Fibroblast of lung (primary cell): ENCODE measurements at regions not wholly inside any gene's neighbourhood (a gene's known extent, or its start where the extent isn't known, plus 50 kb on each side); places are given as distances from the start of the nearest gene placed in this dataset.
"Not testable (repeated sequence)": the region's sequence is repeated elsewhere in the genome, so short reads cannot be mapped to it uniquely, and the experiment has no call there.

Source experiments
- DNase-seq, 2 donors: peaks; one replicate each; pipeline versions ENCODE4 v3.0.0 to v3.0.0-alpha.2; 2010; ENCODE audit warnings: low read depth in 2 of 2
- H2AFZ ChIP-seq: 2 replicates; pipeline ENCODE4 v1.5.1; 2012; ENCODE audit warnings: low read length, control low read depth, inconsistent platforms
- H3K27ac ChIP-seq: 2 replicates; pipeline ENCODE4 v1.5.1; 2011; ENCODE audit warnings: low read length, control low read depth; ENCODE audit not compliant: insufficient read depth
- H3K27me3 ChIP-seq: 2 replicates; pipeline ENCODE4 v1.5.1; 2011; ENCODE audit warnings: mild to moderate bottlenecking, low read length; ENCODE audit not compliant: control insufficient read depth, insufficient read depth
- H3K36me3 ChIP-seq: 2 replicates; pipeline ENCODE4 v1.5.1; 2011; ENCODE audit warnings: low read length; ENCODE audit not compliant: control insufficient read depth, insufficient read depth
- H3K4me1 ChIP-seq: 2 replicates; pipeline ENCODE4 v1.5.1; 2011; ENCODE audit warnings: low read length; ENCODE audit not compliant: control insufficient read depth, insufficient read depth; ENCODE audit errors: extremely low read depth
- H3K4me2 ChIP-seq: 2 replicates; pipeline ENCODE4 v1.5.1; 2011; ENCODE audit warnings: low read length, control low read depth; ENCODE audit not compliant: insufficient read depth; ENCODE audit errors: extremely low read depth
- H3K4me3 ChIP-seq, 4 experiments: fragments of 200-600 bp in 1 of 4; sonication (generic) in 1 of 4; replicated peaks in 1 of 4; 2 replicates each; pipeline ENCODE4 v1.5.1; 2011 to 2016; ENCODE audit warnings: low read length in 4 of 4, low read depth in 3 of 4, mild to moderate bottlenecking in 3 of 4, control low read depth in 2 of 4, inconsistent platforms in 1 of 4, mixed read lengths in 1 of 4; ENCODE audit not compliant: insufficient read depth in 1 of 4; ENCODE audit errors: control extremely low read depth in 1 of 4
- H3K79me2 ChIP-seq: 2 replicates; pipeline ENCODE4 v1.5.1; 2012; ENCODE audit warnings: mild to moderate bottlenecking, low read length, inconsistent platforms; ENCODE audit not compliant: control insufficient read depth, insufficient read depth
- H3K9ac ChIP-seq: 2 replicates; pipeline ENCODE4 v1.5.1; 2011; ENCODE audit warnings: mild to moderate bottlenecking, low read length, control low read depth; ENCODE audit not compliant: insufficient read depth
- H3K9me3 ChIP-seq: 2 replicates; pipeline ENCODE4 v1.5.1; 2012; ENCODE audit warnings: low read depth, low read length; ENCODE audit not compliant: control insufficient read depth, insufficient read depth
- H4K20me1 ChIP-seq: 2 replicates; pipeline ENCODE4 v1.5.1; 2011; ENCODE audit warnings: low read length; ENCODE audit not compliant: control insufficient read depth, insufficient read depth; ENCODE audit errors: extremely low read depth
- CTCF ChIP-seq, 2 donors: IDR thresholded peaks in 1 of 2; conservative IDR thresholded peaks in 1 of 2; 1 replicate in 1 of 2; 2 replicates in 1 of 2; pipeline ENCODE4 v1.5.1; 2011 to 2012; ENCODE audit warnings: low read length in 2 of 2, control low read depth in 1 of 2, inconsistent platforms in 1 of 2, low read depth in 1 of 2, mild to moderate bottlenecking in 1 of 2
- EZH2 ChIP-seq: IDR thresholded peaks from 2 replicates; pipeline ENCODE4 v1.5.1; 2012; ENCODE audit warnings: low read length, control low read depth, mild to moderate bottlenecking; ENCODE audit errors: missing control alignments

GRCh38 chr5:112534067-112534583 lies 115.0 kb upstream of the EPB41L4A start:
- Histone ChIP-seq H3K9ac (no peak overlapping the region), H3K9me3 (no peaks in the 10 kb centered on the region), H3K27me3 (no peaks in the 10 kb centered on the region), H3K4me2 (no peak overlapping the region), H2AFZ (no peak overlapping the region), H3K4me3 (no peak overlapping the region), H4K20me1 (no peaks in the 10 kb centered on the region), H3K79me2 (no peaks in the 10 kb centered on the region), H3K36me3 (no peaks in the 10 kb centered on the region), H3K27ac (no peak overlapping the region), H3K4me1 (no peaks in the 10 kb centered on the region)
- no peak for TF ChIP-seq CTCF (conservative IDR thresholded peaks at IDR 0.05 in 1 of 2, IDR thresholded peaks at IDR 0.05 in 1 of 2; ENCODE audit: low read depth in 1 of 2, low read length in 2 of 2)
- TF ChIP-seq EZH2, result no peak
- no peak for DNase-seq

GRCh38 chr5:112534611-112535255 lies 115.7 kb upstream of the EPB41L4A start:
- no peak for DNase-seq
- Histone ChIP-seq H3K4me2 (no peak overlapping the region), H3K27me3 (no peaks in the 10 kb centered on the region), H3K4me1 (no peaks in the 10 kb centered on the region), H4K20me1 (no peaks in the 10 kb centered on the region), H3K27ac (no peak overlapping the region), H3K36me3 (no peaks in the 10 kb centered on the region), H3K9me3 (no peaks in the 10 kb centered on the region), H3K9ac (no peak overlapping the region), H2AFZ (no peak overlapping the region), H3K79me2 (no peaks in the 10 kb centered on the region), H3K4me3 (no peak overlapping the region)
- no peak for TF ChIP-seq CTCF (conservative IDR thresholded peaks at IDR 0.05 in 1 of 2, IDR thresholded peaks at IDR 0.05 in 1 of 2; ENCODE audit: low read depth in 1 of 2, low read length in 2 of 2)
- no peak for TF ChIP-seq EZH2

- H3K36me3 ChIP-seq, result no peaks in the 10 kb centered on the region
- no peaks in the 10 kb centered on the region for H3K4me1 ChIP-seq
- H3K9ac ChIP-seq, result no peak overlapping the region
- no peak overlapping the region for H3K27ac ChIP-seq
- no peaks in the 10 kb centered on the region for H3K79me2 ChIP-seq
- DNase-seq, result no peak
- no peaks in the 10 kb centered on the region for H3K27me3 ChIP-seq
- no peak overlapping the region for H2AFZ ChIP-seq
- TF ChIP-seq EZH2 (no peak), CTCF (conservative IDR thresholded peaks at IDR 0.05 in 1 of 2, IDR thresholded peaks at IDR 0.05 in 1 of 2; ENCODE audit: low read depth in 1 of 2, low read length in 2 of 2) (no peak)
- no peaks in the 10 kb centered on the region for H3K9me3 ChIP-seq
- no peak overlapping the region for H3K4me2 ChIP-seq
- no peaks in the 10 kb centered on the region for H4K20me1 ChIP-seq
- no peak overlapping the region for H3K4me3 ChIP-seq
Measured at GRCh38 chr5:112535356-112535755, 116.3 kb upstream of the EPB41L4A start.

- not testable (repeated sequence) for H3K4me1 ChIP-seq, H3K79me2 ChIP-seq, DNase-seq, H2AFZ ChIP-seq, H3K9ac ChIP-seq, H3K4me2 ChIP-seq, H3K9me3 ChIP-seq, H4K20me1 ChIP-seq, H3K36me3 ChIP-seq, H3K27me3 ChIP-seq, H3K27ac ChIP-seq, H3K4me3 ChIP-seq
Measured at GRCh38 chr5:112544558-112544957, 125.5 kb upstream of the EPB41L4A start.
